ENCODE measurements at regions not wholly inside any gene's neighbourhood (a gene's known extent, or its start where the extent isn't known, plus 50 kb on each side); places are given as distances from the start of the nearest gene placed in this dataset.
"Not testable (repeated sequence)": the region's sequence is repeated elsewhere in the genome, so short reads cannot be mapped to it uniquely, and the experiment has no call there.

DNA sequence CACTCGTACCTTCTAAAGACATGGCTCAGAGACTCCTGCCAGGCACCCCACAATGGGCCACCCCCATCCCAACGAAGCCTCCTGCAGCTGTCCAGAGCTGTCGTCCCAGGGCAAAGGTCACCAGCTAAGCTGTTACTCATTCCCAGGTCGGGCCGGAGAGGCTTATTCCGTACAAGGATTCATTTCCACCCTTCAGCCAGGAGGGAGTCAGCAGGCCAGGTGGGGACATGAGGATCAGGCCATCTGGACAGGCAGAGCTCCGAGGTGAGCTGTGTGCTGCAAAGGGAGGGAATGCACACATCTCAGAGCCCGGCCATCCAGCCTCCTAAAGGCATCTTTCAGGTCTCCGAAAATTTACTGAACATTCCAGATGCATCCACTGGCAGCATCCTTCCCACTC, 63.9 kb upstream of the NANOS1 start:
- no peak for DNase-seq (ENCODE audit: low read depth in 2 of 2)

DNA sequence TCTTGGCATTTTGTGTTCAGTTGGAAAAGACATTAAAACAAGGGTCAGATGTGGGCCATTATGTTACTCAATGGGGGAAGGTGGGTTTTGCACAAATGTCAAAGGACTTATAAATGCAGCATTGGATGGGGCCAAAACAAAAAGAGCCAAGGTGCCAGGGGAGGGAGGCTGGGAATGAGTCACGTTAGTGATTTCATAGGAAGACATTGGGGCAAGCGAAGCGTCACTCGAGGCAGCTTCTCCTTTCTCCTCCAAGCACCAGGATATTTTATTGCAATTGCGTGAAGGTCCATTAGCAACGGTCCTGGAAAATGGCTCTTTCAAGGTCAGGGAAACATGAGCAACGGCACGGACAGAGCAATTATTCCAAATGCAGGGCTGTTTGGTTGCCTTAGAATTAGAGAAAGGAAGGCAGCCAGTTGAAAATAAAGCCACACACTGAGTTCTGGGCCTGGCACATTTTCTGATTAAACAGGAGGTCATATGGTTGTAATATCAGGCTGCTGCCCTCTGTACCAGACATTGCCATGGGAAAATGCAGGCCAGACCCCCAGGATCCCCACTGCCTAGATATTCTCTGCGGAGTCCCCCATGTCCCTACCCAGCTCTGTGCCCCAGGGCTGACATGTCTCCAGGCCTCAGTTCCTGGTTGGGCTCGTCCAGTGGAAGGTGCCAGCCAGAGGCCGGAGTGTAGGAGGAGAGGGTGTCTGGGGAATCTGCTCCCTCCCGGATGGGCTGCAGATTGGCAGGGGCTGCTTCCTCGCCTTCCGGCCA, 63.3 kb upstream of the NANOS1 start:
- DNase-seq (ENCODE audit: low read depth in 2 of 2) = no peak

DNA sequence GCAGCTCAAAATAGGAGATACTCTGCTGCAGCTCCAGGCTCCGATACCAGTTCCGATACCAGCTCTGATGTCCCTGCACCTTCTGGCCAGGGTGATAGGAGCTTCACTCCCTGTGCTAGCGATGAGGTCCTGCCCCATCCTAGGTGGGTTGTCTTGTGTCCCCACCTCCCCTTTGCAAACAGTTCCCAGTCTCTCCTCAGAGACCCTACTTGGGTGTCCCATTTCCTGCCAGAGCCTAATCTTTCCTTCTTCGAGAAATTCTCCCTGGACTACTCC, 62.7 kb upstream of the NANOS1 start:
- no peak for DNase-seq (ENCODE audit: low read depth in 2 of 2)

- DNase-seq (ENCODE audit: low read depth in 2 of 2) = no peak
Measured at GRCh38 chr10:118967160-118967559, 62.4 kb upstream of the NANOS1 start.

DNA sequence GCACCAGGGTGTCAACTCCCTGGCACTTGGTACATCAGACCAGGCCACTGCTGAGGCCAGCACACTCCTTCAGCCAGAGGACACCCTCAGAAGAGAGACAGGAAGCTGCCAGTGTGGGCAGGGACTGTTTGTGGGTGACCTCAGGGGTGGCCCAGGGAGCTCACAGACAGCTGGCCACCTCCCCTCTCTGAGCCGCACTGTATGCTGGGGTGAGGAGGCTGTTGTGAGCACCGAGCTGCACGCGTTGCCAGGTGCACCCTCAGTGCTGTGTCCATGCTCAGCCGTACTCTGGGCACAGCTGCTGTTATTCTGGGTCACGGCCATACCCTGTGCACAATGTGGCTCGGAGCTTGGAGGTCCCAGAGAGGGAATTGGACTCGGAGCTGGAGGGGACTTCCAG, 61.5 kb upstream of the NANOS1 start:
- DNase-seq (ENCODE audit: low read depth in 2 of 2) = no peak

DNA sequence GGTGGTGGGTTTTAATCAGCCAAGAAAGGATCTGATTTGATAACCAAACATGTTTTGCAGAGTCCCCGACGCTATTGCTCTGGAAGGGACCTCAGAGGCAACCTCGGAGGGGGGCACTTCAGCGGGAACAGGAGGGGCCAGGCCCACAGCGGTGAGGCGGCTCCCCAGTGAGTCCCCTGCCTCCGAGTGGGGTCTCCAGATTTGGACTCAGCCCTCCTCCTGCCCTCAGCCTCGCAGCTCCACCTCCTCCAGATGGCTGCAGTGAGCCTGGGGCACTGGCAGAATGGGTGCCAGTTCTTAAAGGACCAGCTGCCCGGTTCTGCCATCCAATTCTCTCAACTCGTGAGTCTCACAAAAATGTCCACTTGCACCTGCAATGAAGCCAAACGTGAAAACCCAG, 61.0 kb upstream of the NANOS1 start:
- no peak for DNase-seq (ENCODE audit: low read depth in 2 of 2)

DNA sequence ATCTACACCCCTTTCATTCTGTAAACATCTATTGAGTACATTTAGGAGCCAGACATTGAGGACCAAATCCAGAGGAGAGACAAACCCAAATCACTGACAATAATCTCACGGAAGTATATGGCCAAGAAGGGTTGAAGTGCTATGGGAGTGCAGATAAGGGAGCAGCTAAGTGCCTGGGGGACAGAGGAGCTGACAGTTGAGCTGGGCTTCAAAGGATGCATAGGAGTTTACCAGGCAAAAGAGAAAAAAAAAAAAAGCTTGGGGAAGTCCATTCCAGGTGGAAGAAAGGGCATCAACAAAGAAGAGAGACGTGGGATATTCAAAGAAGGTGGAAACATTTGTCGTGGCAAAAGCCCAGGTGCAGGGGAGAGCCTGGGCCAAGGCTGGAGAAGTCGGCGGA, 60.5 kb upstream of the NANOS1 start:
- DNase-seq (ENCODE audit: low read depth in 2 of 2) = no peak

DNA sequence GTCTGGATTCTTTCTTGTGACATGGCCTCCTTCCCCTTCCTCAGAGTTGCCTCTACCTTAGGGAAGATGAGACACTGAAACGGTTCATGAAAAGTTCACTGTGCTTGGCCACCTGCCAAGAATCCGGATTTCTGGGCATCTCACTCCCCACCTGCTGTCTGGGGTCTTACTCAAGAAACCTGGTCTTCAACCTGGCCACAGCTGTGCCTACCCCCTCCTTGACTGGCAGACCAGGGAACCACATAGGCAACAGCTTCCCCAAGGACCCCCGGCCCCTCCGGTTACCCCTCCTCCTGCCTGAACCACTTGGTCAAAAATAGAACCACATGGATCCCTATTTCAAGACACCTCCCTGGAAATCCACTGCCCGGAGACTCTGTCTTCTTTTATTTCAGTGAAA, 58.7 kb upstream of the NANOS1 start:
- no peak for DNase-seq (ENCODE audit: low read depth in 2 of 2)

- no peak for DNase-seq (ENCODE audit: low read depth in 2 of 2)
Measured at GRCh38 chr10:118971187-118971586, 58.3 kb upstream of the NANOS1 start.

- DNase-seq (ENCODE audit: low read depth in 2 of 2) = no peak
Measured at GRCh38 chr10:118971876-118972275, 57.6 kb upstream of the NANOS1 start.

DNA sequence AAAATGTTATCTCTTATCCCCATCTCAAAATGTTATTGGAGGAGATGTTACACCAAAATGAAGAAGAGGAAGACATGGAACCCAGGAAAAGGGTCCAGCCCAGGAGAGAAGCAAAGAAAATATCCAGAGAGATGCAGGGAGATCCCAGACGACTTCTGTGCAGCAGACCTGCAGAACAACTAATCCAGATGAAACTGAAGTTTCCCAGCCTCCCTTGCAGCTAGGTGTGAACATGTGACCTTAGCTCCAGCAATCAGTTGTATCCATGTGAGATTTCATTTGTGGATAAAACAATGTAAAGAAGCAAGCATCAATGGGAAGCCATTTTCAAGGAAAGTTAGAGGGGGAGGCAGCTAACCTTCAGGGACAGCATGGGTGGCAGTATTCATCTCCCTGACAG, 55.8 kb upstream of the NANOS1 start:
- no peak for DNase-seq (ENCODE audit: low read depth in 2 of 2)

- no peak for DNase-seq (ENCODE audit: low read depth in 2 of 2)
Measured at GRCh38 chr10:118974951-118975350, 54.6 kb upstream of the NANOS1 start.

DNA sequence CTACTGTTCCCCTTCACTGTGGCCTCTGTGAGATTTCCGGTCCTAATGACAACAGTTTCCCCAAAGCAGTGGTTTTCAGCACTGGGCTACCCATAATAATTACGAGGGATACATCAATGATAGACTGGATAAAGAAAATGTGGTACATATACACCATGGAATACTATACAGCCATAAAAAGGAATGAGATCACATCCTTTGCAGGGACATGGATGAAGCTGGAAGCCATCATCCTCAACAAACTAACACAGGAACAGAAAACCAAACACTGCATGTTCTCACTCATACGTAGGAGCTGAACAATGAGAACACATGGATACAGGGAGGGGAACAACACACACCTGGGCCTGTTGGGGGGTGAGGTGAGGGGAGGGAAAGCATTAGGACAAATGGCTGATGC, 53.3 kb upstream of the NANOS1 start:
- not testable (repeated sequence) for DNase-seq (ENCODE audit: low read depth in 2 of 2)

DNA sequence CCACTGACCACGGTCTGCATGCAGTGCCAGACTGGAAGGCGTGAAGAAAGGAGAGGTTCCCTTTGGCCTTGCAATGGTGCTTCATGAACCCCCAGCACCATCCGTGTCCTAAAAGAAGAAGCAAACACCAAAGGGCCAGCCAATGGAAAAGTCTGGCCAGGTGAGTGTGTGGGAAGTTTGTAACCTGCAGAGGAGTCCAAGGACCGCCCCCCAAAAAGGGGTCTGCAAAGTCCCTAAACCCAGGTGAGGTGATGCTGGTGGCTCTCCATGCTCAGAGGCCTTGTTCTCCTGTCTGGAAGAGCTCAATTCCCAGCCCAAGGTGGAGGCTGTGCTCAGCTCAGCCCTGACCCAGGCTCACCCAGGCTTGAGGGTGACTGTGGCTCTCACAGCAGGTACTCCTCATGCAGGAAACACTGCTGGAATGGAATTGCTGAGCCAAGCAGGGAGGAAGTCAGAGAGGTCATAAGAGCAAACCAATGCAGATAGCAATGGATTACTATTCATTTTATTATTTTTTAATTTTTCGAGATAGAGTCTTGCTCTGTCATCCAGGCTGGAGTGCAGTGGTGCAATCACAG, 52.4 kb upstream of the NANOS1 start:
- no peak for DNase-seq (ENCODE audit: low read depth in 2 of 2)

DNA sequence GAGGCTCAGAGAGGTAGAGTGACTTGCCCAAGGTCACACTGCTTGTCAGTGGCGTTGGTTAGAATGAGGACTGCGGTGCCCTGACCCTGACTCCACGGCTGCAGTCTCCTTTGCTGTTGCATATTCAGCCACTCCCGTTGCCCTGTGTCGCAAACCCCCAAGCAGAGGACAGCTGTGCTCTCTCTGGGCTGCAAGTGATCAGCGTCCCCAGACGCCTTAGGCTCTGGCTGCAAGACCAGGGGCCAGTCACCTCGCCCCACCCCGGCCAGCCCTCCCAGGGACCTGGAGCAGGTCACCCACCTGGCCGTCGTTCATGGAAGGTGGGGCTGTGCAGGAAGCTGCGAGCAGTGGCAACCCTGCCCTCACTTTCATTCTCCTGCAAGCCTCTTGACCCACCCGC, 51.7 kb upstream of the NANOS1 start:
- DNase-seq (ENCODE audit: low read depth in 2 of 2) = no peak

DNA sequence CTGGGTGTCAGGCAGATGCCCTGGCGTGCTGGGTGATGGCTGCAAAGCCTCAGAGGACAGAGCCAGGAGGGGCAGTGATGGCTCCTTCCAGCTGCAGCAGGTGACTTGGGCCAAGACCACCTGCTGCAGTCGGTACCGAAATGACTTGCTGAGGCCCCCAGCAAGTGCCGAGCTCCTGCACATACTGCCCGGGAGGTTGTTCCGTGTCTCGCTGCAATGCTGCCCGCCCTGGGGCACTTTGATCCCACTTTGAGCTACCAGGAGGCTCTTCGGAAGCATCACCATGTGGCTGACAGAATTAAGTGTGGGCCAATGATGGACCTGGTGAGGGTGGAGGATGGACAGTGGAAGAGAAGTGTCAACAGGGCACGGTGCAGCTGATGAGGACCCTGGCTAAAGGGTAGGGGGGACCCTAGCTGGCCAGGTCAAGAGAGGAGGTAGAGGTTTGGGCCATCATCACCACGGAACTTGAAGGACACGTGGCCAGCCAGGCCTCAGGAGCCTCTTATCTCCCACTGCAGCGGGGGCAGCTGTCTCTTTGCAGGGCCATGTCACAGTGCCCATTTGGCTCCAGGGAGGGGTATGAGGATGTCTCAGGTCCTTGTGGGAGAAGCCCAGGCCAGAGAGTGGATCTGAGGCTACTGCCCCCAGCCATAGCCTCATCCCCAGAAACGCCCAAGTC, 51.1 kb upstream of the NANOS1 start:
- no peak for DNase-seq (ENCODE audit: low read depth in 2 of 2)

- DNase-seq (ENCODE audit: low read depth in 2 of 2) = no peak
Measured at GRCh38 chr10:118978998-118979350, 50.5 kb upstream of the NANOS1 start.

DNA sequence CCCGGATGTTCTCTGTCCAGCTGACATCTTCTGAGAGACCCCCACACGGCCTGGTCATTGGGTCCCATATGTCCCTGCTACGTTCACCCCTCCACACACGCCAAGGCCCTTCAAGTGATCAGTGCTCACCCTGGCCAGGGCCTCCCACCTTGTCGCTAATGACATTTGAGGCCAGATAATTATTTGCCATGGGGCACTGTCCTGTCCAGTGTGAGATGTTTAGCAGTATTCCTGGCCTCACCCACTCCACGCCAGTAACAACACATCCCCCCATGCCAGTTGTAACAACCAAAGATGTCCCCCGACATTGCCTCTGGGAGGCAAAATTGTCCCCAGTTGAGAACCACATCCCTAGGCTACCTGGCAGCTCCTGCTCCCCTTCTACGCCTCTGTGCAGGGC, 49.9 kb upstream of the NANOS1 start:
- DNase-seq (ENCODE audit: low read depth in 2 of 2) = no peak
